Gastrocnemius medialis (tissue), 4 donors: ENCODE measurements at regions not wholly inside any gene's neighbourhood (a gene's known extent, or its start where the extent isn't known, plus 50 kb on each side); places are given as distances from the start of the nearest gene placed in this dataset.

Experiments
- POLR2A ChIP-seq, 2 donors: fragments of 450-650 bp; IDR thresholded peaks; one replicate each; pipeline ENCODE4 v1.6.1; 2017; ENCODE audit warnings: antibody characterized with exemption in 2 of 2, mild to moderate bottlenecking in 2 of 2, moderate library complexity in 2 of 2
- TF ChIP-seq, protein P1 (sequence below), 5 experiments: fragments of 450-650 bp in 3 of 5; fragments of 200-600 bp in 2 of 5; sonication (generic) in 2 of 5; IDR thresholded peaks in 4 of 5; conservative IDR thresholded peaks in 1 of 5; 1 replicate in 4 of 5; 2 replicates in 1 of 5; pipeline ENCODE4 v1.5.1; 2016 to 2019; ENCODE audit warnings: antibody characterized with exemption in 5 of 5, mild to moderate bottlenecking in 3 of 5, moderate library complexity in 3 of 5

DNA sequence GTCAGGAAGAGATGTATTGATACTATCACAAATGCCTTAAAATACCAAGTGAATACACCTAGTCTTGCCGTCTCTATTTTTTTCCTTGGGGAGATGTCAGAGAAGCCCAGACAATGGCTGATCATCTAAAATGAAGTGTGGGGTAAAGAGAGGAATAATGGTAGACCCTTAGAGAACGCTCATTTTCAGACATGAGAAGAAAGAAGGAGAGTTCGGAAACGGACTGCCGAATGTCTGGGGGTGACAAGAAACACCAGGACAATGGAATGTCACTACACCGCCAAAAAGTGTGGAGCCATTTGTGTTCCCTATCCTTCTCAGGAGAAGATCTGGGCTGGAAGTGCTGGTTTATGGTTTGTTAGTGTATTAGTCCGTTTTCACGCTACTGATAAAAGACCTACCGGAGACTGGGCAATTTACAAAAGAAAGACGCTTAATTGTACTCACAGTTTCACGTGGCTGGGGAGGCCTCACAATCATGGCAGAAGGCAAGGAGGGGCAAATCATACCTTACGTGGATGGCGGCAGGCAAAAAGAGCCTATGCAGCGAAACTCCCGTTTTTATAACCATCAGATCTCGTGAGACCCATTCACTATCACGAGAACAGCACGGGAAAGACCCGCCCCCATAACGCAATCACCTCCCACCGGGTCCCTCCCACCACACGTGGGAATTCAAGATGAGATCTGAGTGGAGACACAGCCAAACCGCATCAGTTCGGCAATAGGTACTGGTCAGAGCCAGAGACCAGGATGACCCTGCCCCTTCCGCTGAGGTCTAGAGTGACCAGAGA lies 743.7 kb downstream of the GALR1 start:
- TF ChIP-seq, protein P1, sequence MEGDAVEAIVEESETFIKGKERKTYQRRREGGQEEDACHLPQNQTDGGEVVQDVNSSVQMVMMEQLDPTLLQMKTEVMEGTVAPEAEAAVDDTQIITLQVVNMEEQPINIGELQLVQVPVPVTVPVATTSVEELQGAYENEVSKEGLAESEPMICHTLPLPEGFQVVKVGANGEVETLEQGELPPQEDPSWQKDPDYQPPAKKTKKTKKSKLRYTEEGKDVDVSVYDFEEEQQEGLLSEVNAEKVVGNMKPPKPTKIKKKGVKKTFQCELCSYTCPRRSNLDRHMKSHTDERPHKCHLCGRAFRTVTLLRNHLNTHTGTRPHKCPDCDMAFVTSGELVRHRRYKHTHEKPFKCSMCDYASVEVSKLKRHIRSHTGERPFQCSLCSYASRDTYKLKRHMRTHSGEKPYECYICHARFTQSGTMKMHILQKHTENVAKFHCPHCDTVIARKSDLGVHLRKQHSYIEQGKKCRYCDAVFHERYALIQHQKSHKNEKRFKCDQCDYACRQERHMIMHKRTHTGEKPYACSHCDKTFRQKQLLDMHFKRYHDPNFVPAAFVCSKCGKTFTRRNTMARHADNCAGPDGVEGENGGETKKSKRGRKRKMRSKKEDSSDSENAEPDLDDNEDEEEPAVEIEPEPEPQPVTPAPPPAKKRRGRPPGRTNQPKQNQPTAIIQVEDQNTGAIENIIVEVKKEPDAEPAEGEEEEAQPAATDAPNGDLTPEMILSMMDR (IDR thresholded peaks at IDR 0.05 in 4 of 5, conservative IDR thresholded peaks at IDR 0.05 in 1 of 5): no peak
- no peak for TF ChIP-seq POLR2A (IDR thresholded peaks at IDR 0.05)
